Smooth muscle cell (in vitro differentiated cells): ENCODE measurements at regions not wholly inside any gene's neighbourhood (a gene's known extent, or its start where the extent isn't known, plus 50 kb on each side); places are given as distances from the start of the nearest gene placed in this dataset.

Source experiments
- DNase-seq: peaks from one replicate; lab custom pipeline; 2025; ENCODE audit not compliant: unreplicated experiment; lab: John Stamatoyannopoulos, UW
- H2AFZ ChIP-seq: fragments of 200-600 bp; sonication (generic); 2 replicates; pipeline ENCODE4 v1.6.0; 2016; ENCODE audit warnings: antibody characterized with exemption, low read depth, mild to moderate bottlenecking
- H3F3A ChIP-seq: fragments of 200-600 bp; sonication (generic); 2 replicates; pipeline ENCODE4 v1.6.0; 2017; ENCODE audit warnings: antibody characterized with exemption, low read depth
- H3K27ac ChIP-seq: fragments of 200-600 bp; sonication (generic); 2 replicates; pipeline ENCODE4 v1.5.1; 2016; ENCODE audit warnings: low read depth, mild to moderate bottlenecking
- H3K27me3 ChIP-seq: fragments of 200-600 bp; sonication (generic); 2 replicates; pipeline ENCODE4 v1.6.1; 2016; ENCODE audit warnings: low read depth, mild to moderate bottlenecking
- H3K36me3 ChIP-seq: fragments of 200-600 bp; sonication (generic); 2 replicates; pipeline ENCODE4 v1.5.1; 2016; ENCODE audit warnings: low read depth
- H3K4me1 ChIP-seq: fragments of 200-600 bp; sonication (generic); 2 replicates; pipeline ENCODE4 v1.5.1; 2016; ENCODE audit warnings: low read depth
- H3K4me2 ChIP-seq: fragments of 200-600 bp; sonication (generic); 2 replicates; pipeline ENCODE4 v1.6.0; 2016; ENCODE audit warnings: mild to moderate bottlenecking
- H3K4me3 ChIP-seq: fragments of 200-600 bp; sonication (generic); 2 replicates; pipeline ENCODE4 v1.5.1; 2016; ENCODE audit warnings: mild to moderate bottlenecking
- H3K79me2 ChIP-seq: fragments of 200-600 bp; sonication (generic); 2 replicates; pipeline ENCODE4 v1.6.0; 2016; ENCODE audit warnings: low read depth, mild to moderate bottlenecking
- H3K9ac ChIP-seq: fragments of 200-600 bp; sonication (generic); 2 replicates; pipeline ENCODE4 v1.6.0; 2016; ENCODE audit warnings: low read depth
- H3K9me3 ChIP-seq: fragments of 200-600 bp; sonication (generic); replicated peaks from 2 replicates; pipeline ENCODE4 v1.5.1; 2016; ENCODE audit warnings: low read depth
- H4K20me1 ChIP-seq: fragments of 200-600 bp; sonication (generic); 2 replicates; pipeline ENCODE4 v1.6.0; 2016; ENCODE audit warnings: low read depth
- CTCF ChIP-seq: fragments of 200-600 bp; sonication (generic); IDR thresholded peaks from 2 replicates; pipeline ENCODE4 v1.5.1; 2017; ENCODE audit warnings: borderline replicate concordance, mild to moderate bottlenecking, antibody characterized with exemption; ENCODE audit not compliant: insufficient read depth, poor library complexity, severe bottlenecking
- WGBS: methylation state at CpG from one replicate; pipeline ENCODE4 v1.1.7; 2016; ENCODE audit warnings: low lambda C conversion rate; 5-methylcytosine and 5-hydroxymethylcytosine counted together

- no peak for TF ChIP-seq CTCF
- no peak overlapping the region for H3K4me2 ChIP-seq
- no peak overlapping the region for H3K9ac ChIP-seq
- no peaks in the 10 kb centered on the region for H3K27me3 ChIP-seq
- H3K4me1 ChIP-seq: no peaks in the 10 kb centered on the region
- H3K79me2 ChIP-seq: no peaks in the 10 kb centered on the region
- no peaks in the 10 kb centered on the region for H3K9me3 ChIP-seq
- H3K36me3 ChIP-seq: no peaks in the 10 kb centered on the region
- H2AFZ ChIP-seq: no peak overlapping the region
- DNase-seq: no peak
- H3K4me3 ChIP-seq: no peak overlapping the region
- WGBS: 71% methylated on average over 7 of the region's 7 CpGs
- H4K20me1 ChIP-seq: no peaks in the 10 kb centered on the region
- no peaks in the 10 kb centered on the region for H3F3A ChIP-seq
- no peak overlapping the region for H3K27ac ChIP-seq
These were observed 181.0 kb upstream of the GRIP1 start for GRCh38 chr12:66859751-66860440.

GRCh38 chr12:66860752-66861750 lies 182.2 kb upstream of the GRIP1 start:
- no peak overlapping the region for H3K4me3 ChIP-seq
- no peaks in the 10 kb centered on the region for H3K27me3 ChIP-seq

GRCh38 chr12:66862356-66862985 lies 183.6 kb upstream of the GRIP1 start:
- DNase-seq: no peak
- no peaks in the 10 kb centered on the region for H3K9me3 ChIP-seq
- WGBS: 77% methylated on average over 3 of the region's 3 CpGs
- H3K36me3 ChIP-seq: no peaks in the 10 kb centered on the region
- H2AFZ ChIP-seq: no peak overlapping the region
- no peak overlapping the region for H3K4me3 ChIP-seq
- H3K79me2 ChIP-seq: no peaks in the 10 kb centered on the region
- no peak overlapping the region for H3K27ac ChIP-seq
- H3K4me2 ChIP-seq: no peak overlapping the region
- no peaks in the 10 kb centered on the region for H3K27me3 ChIP-seq
- H3F3A ChIP-seq: no peaks in the 10 kb centered on the region
- no peaks in the 10 kb centered on the region for H4K20me1 ChIP-seq
- TF ChIP-seq CTCF: no peak
- H3K4me1 ChIP-seq: no peaks in the 10 kb centered on the region
- no peak overlapping the region for H3K9ac ChIP-seq

More at GRCh38 chr12:66860752-66861750, 182.2 kb upstream of the GRIP1 start:
- Histone ChIP-seq H3F3A (no peaks in the 10 kb centered on the region), H2AFZ (no peak overlapping the region), H3K9me3 (no peaks in the 10 kb centered on the region), H3K79me2 (no peaks in the 10 kb centered on the region), H3K9ac (no peak overlapping the region), H3K27ac (no peak overlapping the region), H3K4me1 (no peaks in the 10 kb centered on the region), H3K36me3 (no peaks in the 10 kb centered on the region), H3K4me2 (no peak overlapping the region), H4K20me1 (no peaks in the 10 kb centered on the region)
- WGBS: 52% methylated on average over 5 of the region's 5 CpGs
- TF ChIP-seq CTCF: peak; percentile 97
- peak; percentile 2 for DNase-seq
